GM12878 (cell line): ENCODE measurements at regions not wholly inside any gene's neighbourhood (a gene's known extent, or its start where the extent isn't known, plus 50 kb on each side); places are given as distances from the start of the nearest gene placed in this dataset.

Experiments
- ATAC-seq: fragments of 200-7000 bp; cut with Tn5 transposase; 3 replicates; pipeline ENCODE4 v1.9.1; 2020; ENCODE audit warnings: mild to moderate bottlenecking, moderate library complexity
- BruUV-seq: library from RNA; stranded (reverse); fragments of 400-500 nt; replicated peaks from 2 replicates; lab custom pipeline; 2021; lab: Mats Ljungman, UMichigan
- CTCF ChIA-PET: fragments of 300-600 bp; sonication (Branson Sonifier 250); formaldehyde crosslinking; extraction: SDS; loops from one replicate; lab custom pipeline; 2021; ENCODE audit warnings: inconsistent platforms; lab: Yijun Ruan, JAX
- POLR2A ChIA-PET: fragments of 350-600 bp; formaldehyde crosslinking; extraction: SDS; loops from one replicate; lab custom pipeline; 2021; ENCODE audit warnings: inconsistent platforms; lab: Charles Lee
- RAD21 ChIA-PET: fragments of 300-600 bp; sonication (Branson Sonifier 250); formaldehyde crosslinking; loops from one replicate; lab custom pipeline; 2023; ENCODE audit warnings: antibody characterized with exemption; ENCODE audit not compliant: unreplicated experiment; lab: Charles Lee
- SMC1A ChIA-PET: fragments of 300-600 bp; sonication (Branson Sonifier 250); formaldehyde crosslinking; loops from one replicate; lab custom pipeline; 2023; ENCODE audit not compliant: unreplicated experiment, uncharacterized antibody; lab: Charles Lee
- DNase-seq: peaks from one replicate; pipeline ENCODE4 v3.0.0-alpha.2; 2011; ENCODE audit warnings: low read depth, low spot score
- FAIRE-seq: peaks from 3 replicates; lab custom pipeline; 2011; peaks lifted over from hg19 to GRCh38; lab: Jason Lieb, UNC
- H2AFZ ChIP-seq: 2 replicates; pipeline ENCODE4 v1.6.0; 2011; ENCODE audit warnings: low read depth, low read length, control low read depth; ENCODE audit not compliant: control insufficient read depth
- H3K27ac ChIP-seq: 2 replicates; pipeline ENCODE4 v1.5.1; 2011; ENCODE audit warnings: control low read depth; ENCODE audit not compliant: control insufficient read depth, insufficient read depth
- H3K27me3 ChIP-seq, 2 experiments: replicated peaks in 1 of 2; 2 replicates each; pipeline versions ENCODE4 v1.6.0 to v1.6.1; 2011; ENCODE audit warnings: low read length in 1 of 2; ENCODE audit not compliant: control insufficient read depth in 2 of 2, insufficient read depth in 2 of 2
- H3K36me3 ChIP-seq, 2 experiments: 2 replicates each; pipeline ENCODE4 v1.5.1; 2011; ENCODE audit warnings: low read length in 1 of 2; ENCODE audit not compliant: control insufficient read depth in 2 of 2, insufficient read depth in 2 of 2
- H3K4me1 ChIP-seq: 2 replicates; pipeline ENCODE4 v1.6.1; 2011; ENCODE audit warnings: mild to moderate bottlenecking, low read length, moderate library complexity, mixed read lengths; ENCODE audit not compliant: control insufficient read depth, insufficient read depth
- H3K4me2 ChIP-seq: 2 replicates; pipeline ENCODE4 v1.6.0; 2011; ENCODE audit warnings: control low read depth; ENCODE audit not compliant: control insufficient read depth, insufficient read depth
- H3K4me3 ChIP-seq: fragments of 200-600 bp; sonication (generic); 2 replicates; pipeline ENCODE4 v1.5.1; 2016
- H3K79me2 ChIP-seq: 2 replicates; pipeline ENCODE4 v1.6.0; 2011; ENCODE audit warnings: low read length; ENCODE audit not compliant: control insufficient read depth, insufficient read depth
- H3K9ac ChIP-seq: 2 replicates; pipeline ENCODE4 v1.8.0; 2011; ENCODE audit warnings: low read length, control low read depth, mixed read lengths; ENCODE audit not compliant: control insufficient read depth, insufficient read depth
- H3K9me3 ChIP-seq: replicated peaks from 3 replicates; pipeline ENCODE4 v1.5.1; 2011; ENCODE audit warnings: mild to moderate bottlenecking, low read length; ENCODE audit not compliant: control insufficient read depth, insufficient read depth
- H4K20me1 ChIP-seq: 2 replicates; pipeline ENCODE4 v1.6.0; 2011; ENCODE audit not compliant: control insufficient read depth, insufficient read depth
- ATF7 ChIP-seq: fragments of 450-650 bp; IDR thresholded peaks from 2 replicates; pipeline ENCODE4 v1.6.1; 2016; ENCODE audit warnings: low read depth, mild to moderate bottlenecking
- CREM ChIP-seq: IDR thresholded peaks from 2 replicates; pipeline ENCODE4 v1.6.1; 2014; ENCODE audit warnings: antibody characterized with exemption, low read depth
- FOXM1 ChIP-seq: IDR thresholded peaks from 2 replicates; pipeline ENCODE4 v1.6.1; 2012; ENCODE audit warnings: low read depth, mild to moderate bottlenecking, inconsistent platforms, low read length, moderate library complexity
- HSF1 ChIP-seq: fragments of 150-350 bp; IDR thresholded peaks from 2 replicates; pipeline ENCODE4 v1.6.1; 2014; ENCODE audit warnings: mild to moderate bottlenecking, low read depth, low read length
- MXI1 ChIP-seq: fragments of 150-350 bp; IDR thresholded peaks from 2 replicates; pipeline ENCODE4 v1.6.1; 2011; ENCODE audit warnings: low read depth, mild to moderate bottlenecking, inconsistent platforms, low read length, improper control_type of control experiment
- NFIC ChIP-seq: IDR thresholded peaks from 2 replicates; pipeline ENCODE4 v1.6.1; 2012; ENCODE audit warnings: low read depth, mild to moderate bottlenecking, inconsistent platforms, low read length, moderate library complexity
- NR2C2 ChIP-seq: IDR thresholded peaks from 2 replicates; pipeline ENCODE4 v1.6.1; 2011; ENCODE audit warnings: borderline replicate concordance, low read depth; ENCODE audit not compliant: control insufficient read depth, insufficient read length
- REST ChIP-seq: IDR thresholded peaks from 2 replicates; pipeline ENCODE4 v1.6.1; 2012; ENCODE audit warnings: mild to moderate bottlenecking, low read depth, low read length
- RFX5 ChIP-seq: IDR thresholded peaks from 2 replicates; pipeline ENCODE4 v1.6.1; 2011; ENCODE audit warnings: low read depth, low read length, improper control_type of control experiment
- SIN3A ChIP-seq: IDR thresholded peaks from 2 replicates; pipeline ENCODE4 v1.6.1; 2012; ENCODE audit warnings: low read depth, low read length, improper control_type of control experiment
- SMARCA5 ChIP-seq: fragments of 450-650 bp; IDR thresholded peaks from 2 replicates; pipeline ENCODE4 v1.6.1; 2017; ENCODE audit warnings: mild to moderate bottlenecking
- TCF3 ChIP-seq: IDR thresholded peaks from 2 replicates; pipeline ENCODE4 v1.6.1; 2012; ENCODE audit warnings: low read depth, mild to moderate bottlenecking, low read length, borderline replicate concordance; ENCODE audit not compliant: insufficient read depth
- YY1 ChIP-seq: IDR thresholded peaks from 2 replicates; pipeline ENCODE4 v1.6.1; 2011; ENCODE audit warnings: low read depth, mild to moderate bottlenecking, low read length
- ZNF384 ChIP-seq: IDR thresholded peaks from 2 replicates; pipeline ENCODE4 v1.6.1; 2012; ENCODE audit warnings: low read depth, mild to moderate bottlenecking, low read length, improper control_type of control experiment, borderline replicate concordance
- ZZZ3 ChIP-seq: IDR thresholded peaks from 2 replicates; pipeline ENCODE4 v1.6.1; 2011; ENCODE audit warnings: low read depth; ENCODE audit not compliant: control insufficient read depth, insufficient read length
- WGBS: methylation state at CpG from one replicate; pipeline ENCODE4 v1.1.6; 2016; ENCODE audit warnings: low lambda C conversion rate; ENCODE audit not compliant: insufficient replicate concordance, insufficient coverage; ENCODE audit errors: missing lambda C conversion rate; 5-methylcytosine and 5-hydroxymethylcytosine counted together
- in situ Hi-C: fragments of 300-500 bp; cut with MboI; formaldehyde crosslinking; loops from 9 replicates; pipeline ENCODE4 v1.14.3; 2018; ENCODE audit warnings: mixed read lengths
- intact Hi-C: fragments of 100-400 bp; cut with micrococcal nuclease; formaldehyde crosslinking; loops from one replicate; pipeline ENCODE4 v1.14.2; 2022; ENCODE audit not compliant: unreplicated experiment
- TF ChIP-seq, protein P1 (sequence below): IDR thresholded peaks from 2 replicates; pipeline ENCODE4 v1.6.1; 2011; ENCODE audit warnings: mild to moderate bottlenecking, low read depth, low read length, moderate library complexity; ENCODE audit not compliant: insufficient replicate concordance
- TF ChIP-seq, protein P2 (sequence below): fragments of 450-650 bp; IDR thresholded peaks from 2 replicates; pipeline ENCODE4 v1.6.1; 2016; ENCODE audit warnings: mild to moderate bottlenecking

DNA sequence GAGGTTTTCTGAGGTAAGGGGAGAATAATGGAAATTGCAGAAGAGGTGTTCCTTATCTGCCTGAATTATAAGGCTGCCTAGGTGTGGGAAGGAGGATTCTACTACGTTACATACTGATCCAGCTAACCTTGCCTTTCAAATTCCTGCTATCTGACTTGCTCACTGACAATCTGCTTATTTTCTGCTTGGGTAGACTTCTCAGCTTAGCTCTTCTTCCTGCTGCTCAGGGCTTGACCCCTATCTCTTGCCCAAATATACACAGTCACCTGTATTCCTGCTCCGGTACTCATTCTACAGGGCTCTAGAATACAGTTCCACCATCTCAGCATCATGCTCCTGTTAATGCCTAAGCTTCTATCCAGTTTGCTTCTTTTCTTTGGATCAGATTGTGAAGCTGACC is 1607.6 kb downstream of the OLFM4 start:
- ChIA-PET POLR2A (no interaction called here), SMC1A (no interaction called here), RAD21 (no interaction called here), CTCF (no interaction called here)
- Histone ChIP-seq H3K27me3 (no peaks in the 10 kb centered on the region), H2AFZ (no peak overlapping the region), H3K27ac (no peak overlapping the region), H3K9ac (no peak overlapping the region), H3K79me2 (no peaks in the 10 kb centered on the region), H3K36me3 (no peaks in the 10 kb centered on the region), H3K4me1 (no peaks in the 10 kb centered on the region), H3K4me2 (no peak overlapping the region), H3K9me3 (no peaks in the 10 kb centered on the region), H4K20me1 (no peaks in the 10 kb centered on the region), H3K4me3 (no peak overlapping the region)
- intact Hi-C loops (no loop called here), in situ Hi-C loops (no loop called here)
- 18% methylated on average over 2 of the region's 2 CpGs for WGBS
- no peak for FAIRE-seq
- DNase-seq: no peak
- no peak for ATAC-seq
- no TSS peak for BruUV-seq
- TF ChIP-seq ATF7 (no peak), SIN3A (no peak), FOXM1 (no peak), NFIC (no peak), TCF3 (no peak), NR2C2 (no peak), REST (no peak), RFX5 (no peak), HSF1 (no peak), CREM (no peak), ZZZ3 (no peak), SMARCA5 (no peak), YY1 (no peak), ZNF384 (no peak), MXI1 (no peak)
- TF ChIP-seq, protein P1, sequence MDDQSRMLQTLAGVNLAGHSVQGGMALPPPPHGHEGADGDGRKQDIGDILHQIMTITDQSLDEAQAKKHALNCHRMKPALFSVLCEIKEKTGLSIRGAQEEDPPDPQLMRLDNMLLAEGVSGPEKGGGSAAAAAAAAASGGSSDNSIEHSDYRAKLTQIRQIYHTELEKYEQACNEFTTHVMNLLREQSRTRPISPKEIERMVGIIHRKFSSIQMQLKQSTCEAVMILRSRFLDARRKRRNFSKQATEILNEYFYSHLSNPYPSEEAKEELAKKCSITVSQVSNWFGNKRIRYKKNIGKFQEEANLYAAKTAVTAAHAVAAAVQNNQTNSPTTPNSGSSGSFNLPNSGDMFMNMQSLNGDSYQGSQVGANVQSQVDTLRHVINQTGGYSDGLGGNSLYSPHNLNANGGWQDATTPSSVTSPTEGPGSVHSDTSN: no peak
- TF ChIP-seq, protein P2, sequence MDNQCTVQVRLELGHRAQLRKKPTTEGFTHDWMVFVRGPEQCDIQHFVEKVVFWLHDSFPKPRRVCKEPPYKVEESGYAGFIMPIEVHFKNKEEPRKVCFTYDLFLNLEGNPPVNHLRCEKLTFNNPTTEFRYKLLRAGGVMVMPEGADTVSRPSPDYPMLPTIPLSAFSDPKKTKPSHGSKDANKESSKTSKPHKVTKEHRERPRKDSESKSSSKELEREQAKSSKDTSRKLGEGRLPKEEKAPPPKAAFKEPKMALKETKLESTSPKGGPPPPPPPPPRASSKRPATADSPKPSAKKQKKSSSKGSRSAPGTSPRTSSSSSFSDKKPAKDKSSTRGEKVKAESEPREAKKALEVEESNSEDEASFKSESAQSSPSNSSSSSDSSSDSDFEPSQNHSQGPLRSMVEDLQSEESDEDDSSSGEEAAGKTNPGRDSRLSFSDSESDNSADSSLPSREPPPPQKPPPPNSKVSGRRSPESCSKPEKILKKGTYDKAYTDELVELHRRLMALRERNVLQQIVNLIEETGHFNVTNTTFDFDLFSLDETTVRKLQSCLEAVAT: no peak
